HEK293 (cell line): ENCODE measurements at regions not wholly inside any gene's neighbourhood (a gene's known extent, or its start where the extent isn't known, plus 50 kb on each side); places are given as distances from the start of the nearest gene placed in this dataset.

Experiments
- CTCF ChIA-PET: fragments of 350-600 bp; formaldehyde crosslinking; extraction: SDS; loops from one replicate; lab custom pipeline; 2021; ENCODE audit warnings: antibody characterized with exemption; lab: Yijun Ruan, JAX
- POLR2A ChIA-PET: fragments of 300-600 bp; formaldehyde crosslinking; extraction: SDS; loops from one replicate; lab custom pipeline; 2020; ENCODE audit warnings: antibody characterized with exemption, inconsistent platforms; lab: Yijun Ruan, JAX
- H3K27ac ChIP-seq: fragments of 200-500 bp; sonication (Bioruptor generic); 2 replicates; pipeline ENCODE4 v1.5.1; 2014; ENCODE audit warnings: low read depth, low read length, control low read depth, inconsistent platforms; ENCODE audit errors: extremely low read depth
- H3K36me3 ChIP-seq, 2 experiments: fragments of 200-500 bp in 1 of 2; sonication (Bioruptor generic) in 1 of 2; 1 replicate in 1 of 2; 2 replicates in 1 of 2; pipeline ENCODE4 v1.5.1; 2014 to 2017; ENCODE audit warnings: inconsistent platforms in 2 of 2, low read length in 2 of 2; ENCODE audit not compliant: control insufficient read depth in 2 of 2, insufficient read depth in 1 of 2
- H3K4me1 ChIP-seq: fragments of 200-500 bp; sonication (Bioruptor generic); 2 replicates; pipeline ENCODE4 v1.5.1; 2014; ENCODE audit warnings: mild to moderate bottlenecking, low read length, inconsistent platforms; ENCODE audit not compliant: control insufficient read depth, insufficient read depth
- H3K4me3 ChIP-seq: 2 replicates; pipeline ENCODE4 v1.5.1; 2011; ENCODE audit warnings: low read depth, mild to moderate bottlenecking, control low read depth, low read length, moderate library complexity
- H3K9me3 ChIP-seq: fragments of 200-500 bp; sonication (Bioruptor generic); 2 replicates; pipeline ENCODE4 v1.5.1; 2014; ENCODE audit warnings: low read depth, low read length, inconsistent platforms; ENCODE audit not compliant: control insufficient read depth, insufficient read depth
- IKZF3 ChIP-seq: fragments of 450-650 bp; IDR thresholded peaks from 2 replicates; pipeline ENCODE4 v1.5.0; 2018; ENCODE audit warnings: missing biosample characterization, mild to moderate bottlenecking, missing genetic modification characterization, moderate library complexity
- RBAK ChIP-seq: fragments of 450-650 bp; formaldehyde crosslinking; IDR thresholded peaks from 2 replicates; pipeline ENCODE4 v1.5.1; 2016; ENCODE audit warnings: missing biosample characterization, missing genetic modification characterization
- WT1 ChIP-seq: fragments of 450-650 bp; formaldehyde crosslinking; IDR thresholded peaks from 2 replicates; pipeline ENCODE4 v1.5.1; 2016; ENCODE audit warnings: missing biosample characterization, missing genetic modification characterization
- ZBTB49 ChIP-seq: fragments of 450-650 bp; formaldehyde crosslinking; IDR thresholded peaks from 2 replicates; pipeline ENCODE4 v1.5.1; 2016; ENCODE audit warnings: missing biosample characterization, missing genetic modification characterization, low read depth
- ZBTB8A ChIP-seq: fragments of 450-650 bp; formaldehyde crosslinking; IDR thresholded peaks from 2 replicates; pipeline ENCODE4 v1.5.1; 2016; ENCODE audit warnings: missing biosample characterization, missing genetic modification characterization
- ZFP3 ChIP-seq: fragments of 450-650 bp; formaldehyde crosslinking; IDR thresholded peaks from 2 replicates; pipeline ENCODE4 v1.5.1; 2016; ENCODE audit warnings: low read depth, missing biosample characterization, missing genetic modification characterization
- ZNF354C ChIP-seq: fragments of 450-650 bp; formaldehyde crosslinking; IDR thresholded peaks from 2 replicates; pipeline ENCODE4 v1.5.1; 2016; ENCODE audit warnings: missing biosample characterization, missing genetic modification characterization, low read depth, borderline replicate concordance
- ZNF645 ChIP-seq: fragments of 450-650 bp; formaldehyde crosslinking; IDR thresholded peaks from 2 replicates; pipeline ENCODE4; 2016; ENCODE audit warnings: missing biosample characterization, missing genetic modification characterization
- ZNF660 ChIP-seq: fragments of 450-650 bp; IDR thresholded peaks from 2 replicates; pipeline ENCODE4 v1.5.1; 2018; ENCODE audit warnings: missing biosample characterization, mild to moderate bottlenecking, missing genetic modification characterization
- ZNF768 ChIP-seq: fragments of 450-650 bp; formaldehyde crosslinking; IDR thresholded peaks from 2 replicates; pipeline ENCODE4 v1.5.1; 2018; ENCODE audit warnings: missing biosample characterization, mild to moderate bottlenecking, missing genetic modification characterization
- ZNF776 ChIP-seq: fragments of 450-650 bp; formaldehyde crosslinking; IDR thresholded peaks from 2 replicates; pipeline ENCODE4 v1.5.0; 2017; ENCODE audit warnings: missing biosample characterization, missing genetic modification characterization, borderline replicate concordance
- ZNF837 ChIP-seq: fragments of 450-650 bp; formaldehyde crosslinking; IDR thresholded peaks from 2 replicates; pipeline ENCODE4 v1.5.1; 2016; ENCODE audit warnings: missing biosample characterization, missing genetic modification characterization
- ZSCAN4 ChIP-seq: fragments of 450-650 bp; formaldehyde crosslinking; IDR thresholded peaks from 2 replicates; pipeline ENCODE4 v1.5.1; 2017; ENCODE audit warnings: missing biosample characterization, missing genetic modification characterization
- TF ChIP-seq, protein P1 (sequence below): fragments of 450-650 bp; formaldehyde crosslinking; IDR thresholded peaks from 2 replicates; pipeline ENCODE4 v1.5.1; 2016; ENCODE audit warnings: missing biosample characterization, missing genetic modification characterization
- TF ChIP-seq, protein P2 (sequence below): fragments of 450-650 bp; formaldehyde crosslinking; IDR thresholded peaks from 2 replicates; pipeline ENCODE4 v1.5.1; 2017; ENCODE audit warnings: missing biosample characterization, missing genetic modification characterization

- no peak for TF ChIP-seq ZNF645 (tag by site-specific recombination)
- no peak for TF ChIP-seq ZNF768 (tag by site-specific recombination)
- no peak for TF ChIP-seq IKZF3 (tag by site-specific recombination)
- TF ChIP-seq, all 188 proteins: peak for 0
Measured at GRCh38 chr9:18347386-18348082, 126.4 kb upstream of the ADAMTSL1 start (continued).

DNA sequence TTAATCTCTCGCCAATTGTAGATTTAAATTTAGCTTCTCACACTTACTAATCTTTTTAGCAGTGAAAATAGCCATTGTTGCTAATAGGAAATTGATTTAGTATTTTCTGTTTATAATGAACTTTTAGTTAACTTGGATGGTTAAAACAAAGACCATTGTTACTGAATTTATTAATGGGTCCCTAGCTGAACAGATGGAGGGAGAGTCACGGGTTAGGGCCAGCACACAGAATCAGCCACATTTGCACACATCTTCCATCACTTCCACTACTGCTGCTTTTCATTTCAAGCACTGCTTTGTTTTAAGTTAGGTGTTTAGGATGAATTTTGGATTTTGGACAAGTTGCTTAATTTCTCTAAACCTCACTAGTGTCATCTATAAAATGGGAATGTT lies 125.9 kb upstream of the ADAMTSL1 start:
- ChIA-PET CTCF (no interaction called here), POLR2A (no interaction called here)
- Histone ChIP-seq H3K27ac (no peak overlapping the region), H3K36me3 (no peaks in the 10 kb centered on the region), H3K4me3 (no peak overlapping the region), H3K4me1 (no peaks in the 10 kb centered on the region), H3K9me3 (no peaks in the 10 kb centered on the region)
- no peak for TF ChIP-seq ZNF837 (tag by site-specific recombination)
- TF ChIP-seq, all 188 proteins: peak for 0

DNA sequence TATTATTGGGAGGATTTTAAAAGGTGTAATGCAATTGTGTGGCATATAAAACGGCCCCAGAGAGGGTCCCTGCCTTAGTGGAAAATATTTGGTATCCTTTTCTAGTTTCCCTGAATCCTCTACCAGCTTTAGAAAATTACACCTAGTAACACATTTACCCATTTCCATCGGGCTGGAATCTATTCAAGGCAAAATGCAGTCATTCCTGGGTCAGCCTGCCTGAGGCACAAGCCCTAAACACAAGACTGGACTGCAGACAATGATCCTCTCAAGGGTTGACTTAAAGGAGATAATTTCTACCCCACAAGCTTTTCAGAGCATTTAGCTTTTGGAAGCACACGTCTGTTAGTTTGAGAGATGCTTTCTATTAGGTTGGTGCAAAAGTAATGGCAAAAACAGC lies 124.4 kb upstream of the ADAMTSL1 start:
- TF ChIP-seq ZNF660 (tag by site-specific recombination) (no peak), ZSCAN4 (no peak), ZBTB8A (tag by site-specific recombination) (no peak), ZNF776 (tag by site-specific recombination) (no peak), RBAK (no peak)
- no peaks in the 10 kb centered on the region for H3K9me3 ChIP-seq
- H3K4me3 ChIP-seq: no peak overlapping the region
- no peak overlapping the region for H3K27ac ChIP-seq
- ChIA-PET CTCF (no interaction called here), POLR2A (no interaction called here)
- H3K4me1 ChIP-seq: no peaks in the 10 kb centered on the region
- no peaks in the 10 kb centered on the region for H3K36me3 ChIP-seq

GRCh38 chr9:18350036-18350435 lies 123.9 kb upstream of the ADAMTSL1 start:
- CTCF ChIA-PET: no interaction called here
- POLR2A ChIA-PET: no interaction called here
- Histone ChIP-seq H3K4me3 (no peak overlapping the region), H3K9me3 (no peaks in the 10 kb centered on the region), H3K4me1 (no peaks in the 10 kb centered on the region), H3K36me3 (no peaks in the 10 kb centered on the region), H3K27ac (no peak overlapping the region)
- TF ChIP-seq WT1 (no peak), ZNF354C (tag by site-specific recombination) (no peak), ZFP3 (tag by site-specific recombination) (no peak), ZBTB49 (no peak)
- TF ChIP-seq, protein P1, sequence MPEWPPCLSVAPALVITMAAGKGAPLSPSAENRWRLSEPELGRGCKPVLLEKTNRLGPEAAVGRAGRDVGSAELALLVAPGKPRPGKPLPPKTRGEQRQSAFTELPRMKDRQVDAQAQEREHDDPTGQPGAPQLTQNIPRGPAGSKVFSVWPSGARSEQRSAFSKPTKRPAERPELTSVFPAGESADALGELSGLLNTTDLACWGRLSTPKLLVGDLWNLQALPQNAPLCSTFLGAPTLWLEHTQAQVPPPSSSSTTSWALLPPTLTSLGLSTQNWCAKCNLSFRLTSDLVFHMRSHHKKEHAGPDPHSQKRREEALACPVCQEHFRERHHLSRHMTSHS (tag by site-specific recombination): no peak
- TF ChIP-seq, protein P2, sequence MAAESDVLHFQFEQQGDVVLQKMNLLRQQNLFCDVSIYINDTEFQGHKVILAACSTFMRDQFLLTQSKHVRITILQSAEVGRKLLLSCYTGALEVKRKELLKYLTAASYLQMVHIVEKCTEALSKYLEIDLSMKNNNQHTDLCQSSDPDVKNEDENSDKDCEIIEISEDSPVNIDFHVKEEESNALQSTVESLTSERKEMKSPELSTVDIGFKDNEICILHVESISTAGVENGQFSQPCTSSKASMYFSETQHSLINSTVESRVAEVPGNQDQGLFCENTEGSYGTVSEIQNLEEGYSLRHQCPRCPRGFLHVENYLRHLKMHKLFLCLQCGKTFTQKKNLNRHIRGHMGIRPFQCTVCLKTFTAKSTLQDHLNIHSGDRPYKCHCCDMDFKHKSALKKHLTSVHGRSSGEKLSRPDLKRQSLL (tag by site-specific recombination): no peak
